ENCODE measurements at regions not wholly inside any gene's neighbourhood (a gene's known extent, or its start where the extent isn't known, plus 50 kb on each side); places are given as distances from the start of the nearest gene placed in this dataset.
"Not testable (repeated sequence)": the region's sequence is repeated elsewhere in the genome, so short reads cannot be mapped to it uniquely, and the experiment has no call there.

DNA sequence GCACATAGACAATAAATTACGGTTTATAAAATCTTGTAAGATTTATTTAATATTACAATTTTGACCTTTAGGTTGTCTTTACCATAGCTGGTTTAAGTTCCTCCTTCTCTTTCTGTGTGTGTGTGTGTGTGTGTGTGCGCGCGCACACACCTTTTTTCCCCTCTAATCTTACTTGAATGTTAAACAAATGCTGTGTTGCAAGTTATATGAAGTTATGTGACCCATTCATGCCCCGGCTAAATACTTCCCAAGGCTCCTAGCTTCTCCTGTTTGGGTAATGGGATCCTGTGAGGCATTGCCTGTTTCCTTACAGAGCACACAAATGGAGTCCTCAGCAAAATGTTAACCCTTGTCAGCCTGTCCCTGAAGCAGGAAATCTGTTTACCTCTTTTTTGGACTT is 125.6 kb upstream of the ZNF608 start:
- no peak for DNase-seq (ENCODE audit: low read depth in 3 of 3)

DNA sequence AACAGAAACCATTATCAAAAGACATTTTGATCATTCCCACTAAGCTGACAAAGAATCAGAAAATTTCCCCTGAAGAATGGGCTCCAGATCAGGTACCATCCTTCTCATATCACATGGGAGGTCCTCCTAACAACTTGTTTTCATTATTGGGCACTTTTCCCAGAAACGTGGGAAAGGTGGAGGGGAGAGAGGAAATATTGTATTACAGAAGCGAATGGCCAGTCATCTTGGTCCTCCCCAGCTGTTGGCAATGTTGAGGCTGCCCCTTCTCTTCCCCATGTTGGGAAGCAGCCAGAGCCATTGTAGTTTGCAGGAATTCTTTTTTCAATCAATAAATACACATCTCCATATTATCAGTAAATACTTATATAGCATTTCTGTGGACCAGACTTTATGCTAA is 126.2 kb upstream of the ZNF608 start:
- DNase-seq (ENCODE audit: low read depth in 3 of 3), result no peak

DNA sequence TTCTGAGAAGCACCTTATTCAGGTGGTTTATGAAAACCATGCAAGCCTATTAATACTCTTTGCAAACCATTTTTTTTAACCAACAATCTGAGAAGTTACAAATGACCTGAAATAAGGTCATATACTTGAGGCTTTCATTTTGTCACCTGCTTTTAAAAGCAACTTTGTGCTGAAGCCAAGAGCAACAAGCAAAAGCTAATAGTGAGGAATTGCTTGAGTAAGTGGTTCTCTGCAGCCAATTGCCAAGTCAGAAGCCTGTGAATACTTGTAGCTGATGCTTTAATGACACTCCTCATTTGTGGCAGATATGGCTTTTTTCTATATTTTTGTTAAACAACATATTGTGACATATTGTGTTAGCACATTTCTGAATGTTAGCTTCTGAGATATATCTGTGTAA is 126.7 kb upstream of the ZNF608 start:
- DNase-seq (ENCODE audit: low read depth in 3 of 3), result no peak

DNA sequence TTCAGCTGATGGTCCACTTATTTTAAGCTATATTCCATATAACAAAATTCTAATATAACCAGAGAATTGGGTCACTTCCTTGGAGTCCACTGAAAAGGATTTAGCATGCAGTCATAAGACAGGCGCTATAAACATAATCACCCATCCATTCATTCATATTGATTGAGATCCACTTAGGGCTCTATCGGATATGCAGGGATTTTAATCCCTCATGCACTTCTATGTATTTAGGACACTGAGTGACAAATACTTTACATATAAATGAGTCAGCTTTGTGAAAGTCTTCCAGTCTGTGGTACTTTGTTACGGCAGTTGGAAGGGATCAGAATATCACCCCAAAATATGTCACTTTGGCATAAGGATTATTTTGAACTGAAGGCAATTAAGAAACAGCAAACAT is 127.3 kb upstream of the ZNF608 start:
- no peak for DNase-seq (ENCODE audit: low read depth in 3 of 3)

DNA sequence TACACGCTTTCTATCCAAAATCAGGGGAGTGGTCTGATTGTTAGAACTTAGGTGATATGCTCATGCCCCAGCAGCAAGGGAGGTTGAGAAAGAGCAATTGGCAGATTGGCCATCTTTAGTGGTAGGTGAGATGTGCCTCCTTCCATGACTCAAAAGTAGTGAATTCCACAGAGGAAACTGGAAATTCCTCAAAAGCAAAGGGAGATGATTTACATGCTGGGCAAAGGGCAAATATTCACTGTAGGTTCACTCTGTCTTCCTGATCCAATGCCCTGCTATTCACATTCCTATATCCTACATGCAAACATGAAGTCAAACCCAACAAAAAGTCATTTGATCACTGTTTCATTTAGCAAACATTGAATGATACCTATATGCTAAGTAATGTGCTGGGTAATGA is 130.1 kb upstream of the ZNF608 start:
- DNase-seq (ENCODE audit: low read depth in 3 of 3), result no peak

DNA sequence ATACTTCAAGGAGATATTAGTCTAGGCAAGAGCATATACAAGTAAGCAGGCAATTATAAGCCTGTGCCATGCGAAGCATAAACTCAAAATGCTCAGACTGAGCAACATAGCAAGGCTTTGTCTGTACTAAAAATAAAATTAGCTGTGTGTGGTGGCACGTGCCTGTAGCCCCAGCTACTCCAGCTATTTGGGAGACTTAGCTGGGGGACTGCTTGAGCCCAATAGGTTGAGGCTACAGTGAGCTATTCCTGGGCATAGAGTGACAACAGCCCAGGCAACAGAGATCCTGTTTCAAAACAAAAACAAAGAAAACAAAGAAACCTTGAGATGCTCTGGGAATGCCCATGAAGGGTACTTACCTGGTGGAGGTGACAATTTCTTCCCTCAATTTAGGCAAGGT is 130.5 kb upstream of the ZNF608 start:
- DNase-seq (ENCODE audit: low read depth in 3 of 3), result no peak

DNA sequence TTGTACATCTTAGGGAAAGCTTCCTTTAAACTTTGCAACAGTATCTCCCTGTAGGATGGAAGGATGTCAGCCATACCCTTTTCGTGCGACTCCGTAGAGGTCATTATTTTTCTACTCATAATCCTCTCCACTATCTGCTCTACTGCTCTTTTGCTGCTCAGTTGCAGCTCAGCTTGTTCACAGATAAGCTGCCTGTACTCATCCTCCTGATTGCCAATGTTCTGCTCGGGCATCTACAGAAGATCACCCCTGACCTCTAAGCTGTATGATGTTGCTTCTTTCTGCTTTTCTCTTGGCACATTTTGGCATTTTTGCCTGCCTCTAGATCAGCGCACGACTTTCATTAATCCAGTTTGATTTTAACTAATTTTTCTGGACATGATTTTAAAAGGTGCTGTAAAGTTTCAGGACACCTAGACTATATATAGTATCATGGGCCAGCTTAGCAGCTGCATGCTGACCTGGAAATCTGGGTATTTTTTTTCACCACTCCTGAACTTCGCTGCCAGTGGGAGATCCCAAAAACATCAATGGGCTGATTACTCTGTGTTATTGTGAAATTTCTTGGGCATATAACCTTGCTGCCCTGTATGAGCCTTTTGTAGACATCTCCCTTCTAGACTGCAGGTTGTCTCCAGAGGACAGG is 131.2 kb upstream of the ZNF608 start:
- no peak for DNase-seq (ENCODE audit: low read depth in 3 of 3)

DNA sequence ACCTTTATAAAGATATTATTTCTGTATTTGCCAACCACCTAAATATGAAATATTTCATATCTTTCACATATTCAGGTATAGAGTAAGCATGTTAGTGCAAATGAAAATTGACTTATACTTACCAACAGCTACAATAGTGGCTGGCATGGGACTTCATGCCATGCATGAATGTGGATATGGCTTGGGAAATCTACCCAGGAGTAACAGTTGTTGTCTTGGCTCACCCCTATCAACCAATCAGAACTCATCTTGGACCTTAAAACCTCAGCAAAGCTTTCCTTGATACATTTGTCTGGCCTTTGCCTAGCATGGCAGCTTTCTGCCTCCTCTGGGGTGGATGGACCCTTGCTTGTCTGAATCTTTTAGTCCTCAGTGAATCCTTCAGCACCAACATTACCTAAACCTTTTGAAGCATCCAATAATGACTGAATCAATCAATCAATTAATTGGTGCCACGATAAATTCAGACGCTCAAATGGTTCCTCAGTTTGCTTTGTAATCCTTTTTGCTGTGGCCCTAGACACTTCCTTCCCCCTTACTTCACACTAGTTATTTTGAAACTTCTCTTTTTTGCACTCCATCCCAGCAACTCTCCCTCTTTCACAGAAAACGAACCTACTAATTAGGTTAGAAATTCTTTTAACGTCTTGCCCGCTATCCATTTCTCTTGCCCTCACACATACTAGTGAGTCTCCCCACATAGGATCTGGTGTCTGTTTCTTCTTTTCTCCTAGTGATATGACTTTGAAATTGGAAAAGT is 132.3 kb upstream of the ZNF608 start:
- DNase-seq (ENCODE audit: low read depth in 3 of 3), result no peak

DNA sequence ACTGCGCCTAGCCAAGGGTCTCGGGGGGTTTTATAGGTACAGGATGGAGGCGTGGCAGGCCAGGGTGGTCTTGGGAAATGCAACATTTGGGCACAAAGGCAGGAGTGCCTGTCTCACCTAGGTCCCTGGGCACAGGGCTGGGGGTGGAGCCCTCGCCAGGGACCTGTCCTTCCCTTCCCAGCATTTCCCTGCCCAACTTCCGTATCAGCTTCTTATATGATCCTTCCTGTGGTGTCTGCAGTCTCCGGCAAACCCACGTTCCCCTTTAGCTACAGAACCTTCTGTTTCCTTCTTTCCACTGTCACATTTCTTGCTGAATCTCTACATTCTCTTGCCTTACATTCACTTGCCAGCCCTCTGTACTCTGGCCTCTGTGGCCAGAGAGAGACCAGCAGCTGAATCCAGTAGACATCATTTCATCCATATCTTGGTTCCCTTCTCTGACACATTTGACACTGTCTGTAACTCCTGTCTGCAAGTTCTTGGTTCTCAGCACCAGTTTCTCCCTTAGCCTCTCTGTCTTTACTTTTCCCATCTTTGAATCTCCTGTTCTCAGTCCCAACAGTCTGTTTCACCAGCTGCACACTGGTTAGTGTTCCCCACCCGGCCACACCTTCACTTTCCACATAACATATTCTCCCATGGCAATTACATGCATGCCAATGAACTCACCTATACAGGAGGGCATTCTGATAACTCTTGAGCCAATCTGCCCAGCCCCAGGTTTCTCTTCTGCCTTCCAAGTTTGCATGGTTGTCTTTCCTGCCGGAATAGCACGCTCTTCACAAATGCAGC is 134.7 kb upstream of the ZNF608 start:
- no peak for DNase-seq (ENCODE audit: low read depth in 3 of 3)

DNA sequence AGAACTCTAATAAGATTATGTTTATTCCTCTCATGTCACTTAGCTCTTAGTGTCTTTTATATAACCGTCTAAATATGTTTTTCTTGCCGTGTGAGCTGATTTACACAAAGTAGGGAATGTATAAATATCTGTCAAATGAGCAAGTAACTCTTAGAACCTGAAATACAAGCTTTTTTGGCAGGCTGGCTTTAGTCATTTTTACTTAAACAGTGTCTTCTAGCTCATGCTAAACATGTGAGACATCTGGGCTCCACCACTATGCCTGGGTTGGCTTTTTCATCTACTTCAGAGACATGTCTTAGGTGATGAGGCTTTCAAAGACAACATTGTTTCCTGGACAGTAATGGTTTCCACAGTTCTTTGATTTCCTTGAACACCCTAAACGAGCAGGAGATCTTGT is 137.2 kb upstream of the ZNF608 start:
- no peak for DNase-seq (ENCODE audit: low read depth in 3 of 3)

DNA sequence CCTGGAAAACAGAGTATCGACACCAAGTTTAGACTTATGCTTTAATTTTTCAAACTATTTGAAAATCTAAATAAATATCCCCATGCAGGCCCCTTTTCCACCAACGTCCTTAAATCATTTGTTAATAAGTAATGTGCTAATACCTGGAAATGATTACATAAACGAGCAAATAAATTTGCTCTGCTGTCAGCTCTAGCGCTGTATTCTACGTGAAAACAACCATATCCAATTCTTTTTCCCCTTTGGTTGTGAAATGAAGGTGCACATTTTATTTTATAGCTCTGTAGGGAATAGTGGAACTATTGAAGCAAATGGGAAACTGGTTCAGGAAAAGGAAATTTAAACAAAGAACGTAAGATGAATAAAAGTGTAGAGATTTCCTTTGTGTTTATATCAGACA is 137.7 kb upstream of the ZNF608 start:
- no peak for DNase-seq (ENCODE audit: low read depth in 3 of 3)

DNA sequence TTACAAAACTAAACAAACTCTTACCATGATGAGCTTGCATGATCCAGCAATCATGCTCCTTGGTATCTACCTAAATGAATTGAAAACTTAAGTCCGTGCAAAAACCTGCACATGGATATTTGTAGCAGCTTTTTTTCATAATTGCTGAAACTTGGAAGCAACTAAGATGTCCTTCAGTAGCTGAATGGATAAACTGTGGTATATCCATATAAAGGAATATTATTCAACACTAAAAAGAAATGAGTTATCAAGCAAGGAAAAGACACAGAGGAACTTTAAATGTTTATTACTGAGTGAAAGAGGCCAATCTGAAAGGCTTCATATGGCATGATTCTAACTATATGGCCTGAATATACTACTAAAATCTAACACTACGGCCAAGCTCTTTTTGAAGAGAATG is 139.1 kb upstream of the ZNF608 start:
- no peak for DNase-seq (ENCODE audit: low read depth in 3 of 3)

DNA sequence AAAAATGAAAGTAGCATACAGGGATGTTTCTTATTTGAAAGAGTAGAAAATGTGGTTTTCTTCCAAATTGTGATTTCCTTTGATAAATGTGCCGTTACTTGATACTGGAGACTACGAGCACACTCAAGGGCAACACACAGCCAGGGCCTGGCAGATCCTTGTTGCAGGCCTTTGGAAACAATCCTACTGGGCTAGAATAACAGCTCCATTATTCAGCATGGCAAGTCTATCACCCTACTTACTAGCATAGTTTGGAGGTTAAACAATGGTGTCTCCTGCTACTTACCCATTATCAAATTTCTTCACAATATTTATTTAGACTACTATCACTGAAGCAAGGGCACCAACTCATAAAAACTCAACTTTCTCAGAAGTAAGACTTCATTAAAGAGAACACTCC is 140.8 kb upstream of the ZNF608 start:
- no peak for DNase-seq (ENCODE audit: low read depth in 3 of 3)

DNA sequence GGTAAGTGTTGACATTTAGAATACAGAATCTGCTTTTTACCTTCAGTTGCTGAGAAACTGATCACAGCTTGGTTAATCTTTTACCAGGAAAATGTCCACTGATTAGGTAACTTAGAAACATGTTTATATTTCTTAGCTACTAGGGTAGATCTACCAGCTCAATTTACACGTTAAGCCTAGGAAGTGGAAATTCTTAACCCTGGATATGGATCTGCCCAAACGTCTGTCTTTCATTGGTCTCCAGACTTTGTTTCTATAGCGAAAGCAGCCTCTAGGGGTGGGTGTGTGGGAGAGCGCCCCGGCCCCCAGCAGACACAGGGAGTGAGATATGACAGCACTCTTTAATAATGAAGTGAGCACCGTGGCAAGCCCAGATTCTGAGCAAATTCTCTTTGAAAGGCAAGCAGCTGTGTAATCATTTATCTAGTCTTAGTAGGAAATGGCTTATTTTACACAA is 141.6 kb upstream of the ZNF608 start:
- DNase-seq (ENCODE audit: low read depth in 3 of 3), result no peak

DNA sequence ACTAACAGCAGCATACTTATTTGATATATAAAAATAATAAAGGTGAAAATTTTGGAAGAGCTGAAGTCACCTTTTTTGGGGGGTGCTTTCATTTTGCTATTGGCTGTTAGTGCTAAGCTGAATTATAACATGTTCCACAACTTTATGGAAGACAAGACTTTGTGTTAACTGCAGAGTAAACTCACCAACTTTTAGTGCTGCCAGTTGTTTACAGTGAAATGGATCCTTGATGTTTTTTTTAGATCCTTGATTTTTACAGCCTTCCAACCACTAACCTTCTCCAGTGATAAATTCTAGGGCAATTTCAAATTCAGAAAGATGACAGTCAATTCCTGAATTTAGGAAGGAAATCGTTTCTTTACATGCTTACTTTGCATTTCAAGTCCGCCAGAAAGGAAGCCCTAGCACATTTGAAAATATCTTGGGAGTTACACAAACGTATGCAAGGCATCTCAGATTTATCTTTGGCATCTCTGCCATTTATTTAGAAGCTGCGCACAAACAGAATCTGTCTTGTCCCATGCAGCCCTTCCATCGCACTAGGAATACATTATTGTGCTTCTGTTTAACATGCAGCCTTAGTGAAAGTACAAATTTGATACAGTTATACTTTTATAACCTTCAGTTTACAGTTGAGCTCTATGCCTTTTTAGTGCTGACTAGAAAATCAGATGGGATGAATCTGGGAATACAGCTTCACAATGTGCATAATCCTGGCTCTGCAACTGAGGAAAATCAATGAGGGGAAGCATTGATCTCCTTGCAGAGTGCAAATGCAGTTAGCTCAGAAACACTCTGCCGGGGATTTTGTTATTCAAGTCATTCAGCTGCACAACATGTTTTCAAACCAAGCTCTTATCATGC is 142.4 kb upstream of the ZNF608 start:
- no peak for DNase-seq (ENCODE audit: low read depth in 3 of 3)

DNA sequence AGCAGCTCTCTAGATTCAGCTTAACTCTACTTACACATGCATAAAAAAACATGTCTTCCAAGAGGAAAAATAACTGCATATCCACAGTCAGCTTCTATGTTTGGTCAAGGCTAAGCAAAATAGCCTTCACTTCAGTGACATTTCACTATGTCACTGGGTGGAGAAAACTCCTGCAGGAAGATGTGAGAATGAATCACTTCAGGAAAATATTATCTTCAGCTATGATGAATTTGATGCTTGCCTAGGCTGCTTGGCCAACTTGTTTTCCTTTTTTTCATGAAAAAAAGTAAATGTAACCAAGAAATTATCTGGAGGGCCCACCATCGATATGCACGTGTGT is 143.0 kb upstream of the ZNF608 start:
- no peak for DNase-seq (ENCODE audit: low read depth in 3 of 3)

DNA sequence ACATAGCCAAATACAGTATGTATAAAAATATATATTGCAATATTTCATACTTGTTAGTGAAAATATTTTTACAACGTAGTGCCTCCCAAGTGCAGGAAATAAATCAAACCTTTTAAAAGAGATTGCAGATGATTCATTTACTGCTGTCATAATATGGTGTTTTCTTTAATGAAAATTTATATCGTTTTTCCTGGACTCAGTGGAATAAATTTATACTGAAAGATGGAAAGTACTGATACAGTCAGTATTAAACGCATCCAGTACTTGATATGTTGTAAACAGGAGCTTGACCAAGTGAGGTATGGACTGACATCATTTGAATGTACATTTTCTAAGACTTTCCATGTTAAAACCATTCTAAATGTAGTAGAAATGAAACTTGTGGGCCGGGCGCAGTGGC is 143.4 kb upstream of the ZNF608 start:
- no peak for DNase-seq (ENCODE audit: low read depth in 3 of 3)

DNA sequence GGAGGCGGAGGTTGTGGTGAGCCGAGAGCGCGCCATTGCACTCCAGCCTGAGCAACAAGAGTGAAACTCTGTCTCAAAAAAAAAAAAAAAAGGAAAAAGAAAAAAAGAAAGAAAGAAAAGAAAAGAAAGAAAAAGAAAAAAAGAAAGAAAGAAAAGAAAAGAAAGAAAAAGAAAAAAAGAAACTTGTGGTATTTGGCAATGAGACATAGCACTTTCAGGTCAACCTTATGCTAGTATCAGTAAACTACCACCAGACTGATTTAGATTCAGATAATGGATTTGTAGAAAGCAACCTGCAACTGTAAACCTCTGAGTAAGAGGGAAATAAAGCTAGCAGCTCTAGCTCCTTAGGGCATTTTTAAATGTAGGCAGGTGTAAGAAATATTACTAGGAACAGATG is 144.0 kb upstream of the ZNF608 start:
- not testable (repeated sequence) for DNase-seq (ENCODE audit: low read depth in 3 of 3)

DNA sequence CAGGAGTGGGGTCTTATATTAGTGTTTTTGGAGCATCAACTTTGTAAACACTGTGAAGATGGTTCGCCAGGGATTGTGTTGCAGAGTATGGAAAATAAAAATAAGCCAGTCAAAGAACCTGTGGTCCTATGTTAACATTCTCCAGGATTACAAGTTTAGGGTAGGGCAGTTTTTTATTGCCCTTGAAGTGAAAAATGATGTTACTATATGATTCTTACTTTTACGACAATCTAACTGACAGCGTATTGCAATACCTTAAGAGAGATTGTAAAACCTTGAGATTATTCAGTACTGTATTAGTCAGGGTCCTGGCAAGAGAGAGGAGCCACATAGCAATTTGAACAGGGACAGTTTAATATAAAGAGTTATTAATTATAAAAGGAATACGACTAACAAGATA is 144.7 kb upstream of the ZNF608 start:
- no peak for DNase-seq (ENCODE audit: low read depth in 3 of 3)

DNA sequence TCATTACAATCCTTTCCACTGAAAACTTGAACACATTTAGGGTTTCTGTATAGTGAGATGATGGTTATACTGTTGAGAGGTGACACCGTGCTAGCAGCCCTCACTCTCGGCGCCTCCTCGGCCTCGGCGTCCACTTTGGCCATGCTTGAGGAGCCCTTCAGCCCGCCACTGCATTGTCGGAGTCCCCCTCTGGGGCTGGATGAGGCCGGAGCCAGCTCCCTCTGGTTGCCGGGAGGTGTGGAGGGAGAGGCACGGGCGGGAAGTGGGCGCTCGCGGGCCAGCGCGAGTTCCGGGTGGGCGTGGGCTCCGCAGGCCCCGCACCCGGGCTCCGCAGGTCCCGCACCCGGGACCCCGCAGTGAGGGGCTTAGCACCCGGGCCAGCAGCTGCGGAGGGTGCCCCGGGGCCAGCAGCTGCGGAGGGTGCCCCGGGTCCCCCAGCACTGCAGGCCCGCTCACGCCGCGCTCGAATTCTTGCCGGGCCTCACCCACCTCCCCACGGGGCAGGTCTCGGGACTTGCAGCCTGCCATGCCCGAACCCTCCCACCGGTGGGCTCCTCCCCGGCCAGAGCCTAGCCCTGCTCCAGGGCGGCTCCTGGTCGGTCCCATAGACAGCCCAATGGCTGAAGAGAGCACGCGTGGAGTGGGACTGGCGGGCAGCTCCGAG is 145.9 kb upstream of the ZNF608 start:
- no peak for DNase-seq (ENCODE audit: low read depth in 3 of 3)

DNA sequence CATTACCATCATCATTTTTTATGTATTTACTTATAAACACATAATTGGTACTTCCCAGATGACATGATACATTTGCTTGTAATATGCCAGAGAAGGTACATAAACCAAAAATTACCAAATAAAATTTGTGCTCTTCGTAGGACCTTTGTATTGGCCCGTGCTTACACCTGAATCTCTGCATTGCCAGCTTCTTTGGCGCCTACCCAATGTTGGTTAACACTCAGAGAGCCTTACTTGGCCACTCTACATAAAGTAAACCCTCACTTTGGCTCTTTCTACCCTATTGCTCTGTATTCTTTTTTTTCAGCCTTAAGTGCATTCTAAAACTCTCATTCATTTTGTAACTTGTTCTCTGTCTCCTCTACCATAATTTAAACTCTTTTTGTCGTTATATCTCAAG is 148.1 kb upstream of the ZNF608 start:
- no peak for DNase-seq (ENCODE audit: low read depth in 3 of 3)

DNA sequence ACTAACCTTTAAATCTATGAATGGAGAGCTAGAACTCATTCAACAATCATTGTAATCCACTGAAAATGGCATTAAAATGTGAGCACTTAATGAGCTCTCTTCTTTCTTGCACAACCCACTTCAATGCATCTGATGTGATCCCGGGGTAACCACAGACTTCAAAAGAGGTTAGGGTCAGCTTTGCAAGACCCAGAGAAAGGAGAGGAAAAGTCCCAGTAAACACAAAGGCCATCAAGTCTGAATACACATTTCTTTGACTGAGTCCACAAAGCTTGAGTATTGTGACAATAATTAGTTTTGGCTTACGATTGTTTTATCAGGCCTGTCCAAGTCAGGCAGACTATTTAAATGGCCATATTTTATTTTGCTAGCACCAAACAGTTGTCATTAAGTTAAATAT is 148.8 kb upstream of the ZNF608 start:
- no peak for DNase-seq (ENCODE audit: low read depth in 3 of 3)

Measured in stimulated activated CD4-positive, alpha-beta T cell treated with anti-CD3 and anti-CD28 coated beads, TNF-alpha, amount 100 ng/mL, for 4 hours (primary cell).